Ishikawa (cell line): ENCODE measurements at regions not wholly inside any gene's neighbourhood (a gene's known extent, or its start where the extent isn't known, plus 50 kb on each side); places are given as distances from the start of the nearest gene placed in this dataset.

Source experiments
- EP300 ChIP-seq: IDR thresholded peaks from 2 replicates; pipeline ENCODE4 v1.6.1; 2012; ENCODE audit warnings: borderline replicate concordance
- FOXM1 ChIP-seq: IDR thresholded peaks from 2 replicates; pipeline ENCODE4 v1.6.1; 2012; ENCODE audit warnings: low read depth, borderline replicate concordance
- RAD21 ChIP-seq: IDR thresholded peaks from 2 replicates; pipeline ENCODE4 v1.6.1; 2012; ENCODE audit warnings: low read depth
- TCF12 ChIP-seq: IDR thresholded peaks from 2 replicates; pipeline ENCODE4 v1.6.1; 2012; ENCODE audit warnings: low read depth
- TEAD4 ChIP-seq: IDR thresholded peaks from 2 replicates; pipeline ENCODE4 v1.6.1; 2012
- YY1 ChIP-seq: IDR thresholded peaks from 2 replicates; pipeline ENCODE4 v1.6.1; 2012; ENCODE audit warnings: low read depth
- TF ChIP-seq, protein P1 (sequence below): IDR thresholded peaks from 2 replicates; pipeline ENCODE4 v1.6.1; 2012
- TF ChIP-seq, protein P2 (sequence below): IDR thresholded peaks from 2 replicates; pipeline ENCODE4 v1.6.1; 2012; ENCODE audit warnings: low read depth, mild to moderate bottlenecking

DNA sequence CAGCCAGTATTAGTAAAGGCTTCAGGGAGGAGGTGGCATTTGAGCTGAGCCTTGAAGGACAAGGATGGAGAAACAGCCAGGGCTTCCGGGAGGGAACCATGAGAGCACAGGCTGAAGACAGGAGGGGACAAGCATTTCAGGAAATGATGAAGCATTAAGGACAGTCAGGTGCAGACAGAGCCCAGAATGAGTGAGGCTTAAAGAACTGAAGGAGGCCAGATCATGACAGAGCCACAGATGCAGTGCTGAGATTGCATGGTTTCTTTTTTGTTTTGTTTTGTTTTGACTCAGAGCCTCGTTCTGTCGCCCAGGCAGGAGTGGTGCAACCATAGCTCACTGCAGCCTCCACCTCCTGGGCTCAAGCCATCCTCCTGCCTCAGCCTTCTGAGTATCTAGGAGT is 211.5 kb downstream of the SOX9 start:
- TF ChIP-seq, protein P1, sequence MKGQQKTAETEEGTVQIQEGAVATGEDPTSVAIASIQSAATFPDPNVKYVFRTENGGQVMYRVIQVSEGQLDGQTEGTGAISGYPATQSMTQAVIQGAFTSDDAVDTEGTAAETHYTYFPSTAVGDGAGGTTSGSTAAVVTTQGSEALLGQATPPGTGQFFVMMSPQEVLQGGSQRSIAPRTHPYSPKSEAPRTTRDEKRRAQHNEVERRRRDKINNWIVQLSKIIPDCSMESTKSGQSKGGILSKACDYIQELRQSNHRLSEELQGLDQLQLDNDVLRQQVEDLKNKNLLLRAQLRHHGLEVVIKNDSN = no peak
- TF ChIP-seq RAD21 = no peak
- no peak for TF ChIP-seq EP300
- TF ChIP-seq TEAD4 = no peak
- TF ChIP-seq, protein P2, sequence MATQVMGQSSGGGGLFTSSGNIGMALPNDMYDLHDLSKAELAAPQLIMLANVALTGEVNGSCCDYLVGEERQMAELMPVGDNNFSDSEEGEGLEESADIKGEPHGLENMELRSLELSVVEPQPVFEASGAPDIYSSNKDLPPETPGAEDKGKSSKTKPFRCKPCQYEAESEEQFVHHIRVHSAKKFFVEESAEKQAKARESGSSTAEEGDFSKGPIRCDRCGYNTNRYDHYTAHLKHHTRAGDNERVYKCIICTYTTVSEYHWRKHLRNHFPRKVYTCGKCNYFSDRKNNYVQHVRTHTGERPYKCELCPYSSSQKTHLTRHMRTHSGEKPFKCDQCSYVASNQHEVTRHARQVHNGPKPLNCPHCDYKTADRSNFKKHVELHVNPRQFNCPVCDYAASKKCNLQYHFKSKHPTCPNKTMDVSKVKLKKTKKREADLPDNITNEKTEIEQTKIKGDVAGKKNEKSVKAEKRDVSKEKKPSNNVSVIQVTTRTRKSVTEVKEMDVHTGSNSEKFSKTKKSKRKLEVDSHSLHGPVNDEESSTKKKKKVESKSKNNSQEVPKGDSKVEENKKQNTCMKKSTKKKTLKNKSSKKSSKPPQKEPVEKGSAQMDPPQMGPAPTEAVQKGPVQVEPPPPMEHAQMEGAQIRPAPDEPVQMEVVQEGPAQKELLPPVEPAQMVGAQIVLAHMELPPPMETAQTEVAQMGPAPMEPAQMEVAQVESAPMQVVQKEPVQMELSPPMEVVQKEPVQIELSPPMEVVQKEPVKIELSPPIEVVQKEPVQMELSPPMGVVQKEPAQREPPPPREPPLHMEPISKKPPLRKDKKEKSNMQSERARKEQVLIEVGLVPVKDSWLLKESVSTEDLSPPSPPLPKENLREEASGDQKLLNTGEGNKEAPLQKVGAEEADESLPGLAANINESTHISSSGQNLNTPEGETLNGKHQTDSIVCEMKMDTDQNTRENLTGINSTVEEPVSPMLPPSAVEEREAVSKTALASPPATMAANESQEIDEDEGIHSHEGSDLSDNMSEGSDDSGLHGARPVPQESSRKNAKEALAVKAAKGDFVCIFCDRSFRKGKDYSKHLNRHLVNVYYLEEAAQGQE = no peak
- TF ChIP-seq FOXM1 = no peak
- no peak for TF ChIP-seq YY1
- TF ChIP-seq TCF12 = no peak
